IMR-90 (cell line): ENCODE measurements at regions not wholly inside any gene's neighbourhood (a gene's known extent, or its start where the extent isn't known, plus 50 kb on each side); places are given as distances from the start of the nearest gene placed in this dataset.

Experiments used
- ATAC-seq: fragments of 200-7000 bp; cut with Tn5 transposase; 2 replicates; pipeline ENCODE4 v1.9.1; 2020; ENCODE audit warnings: low read depth, mild to moderate bottlenecking, moderate library complexity
- BruUV-seq: library from RNA; stranded (reverse); fragments of 400-500 nt; replicated peaks from 2 replicates; lab custom pipeline; 2021; lab: Mats Ljungman, UMichigan
- CTCF ChIA-PET: fragments of 300-600 bp; formaldehyde crosslinking; extraction: SDS; loops from one replicate; lab custom pipeline; 2021; ENCODE audit warnings: antibody characterized with exemption; lab: Yijun Ruan, JAX
- POLR2A ChIA-PET: fragments of 300-600 bp; sonication (Branson Sonifier 250); formaldehyde crosslinking; loops from one replicate; lab custom pipeline; 2022; ENCODE audit warnings: antibody characterized with exemption; ENCODE audit not compliant: unreplicated experiment; lab: Charles Lee
- DNase-seq: peaks from one replicate; pipeline ENCODE4 v3.0.0; 2013
- H2AFZ ChIP-seq: replicated peaks from 2 replicates; pipeline ENCODE3; 2013; ENCODE audit warnings: low read length, mild to moderate bottlenecking; ENCODE audit not compliant: poor library complexity
- H2AK5ac ChIP-seq: 2 replicates; pipeline ENCODE4 v1.6.1; 2013; ENCODE audit warnings: low read depth, low read length, inconsistent platforms
- H2AK9ac ChIP-seq: replicated peaks from 2 replicates; pipeline ENCODE3; 2013; ENCODE audit warnings: mild to moderate bottlenecking, low read depth, low read length, moderate library complexity; ENCODE audit not compliant: poor library complexity
- H2BK120ac ChIP-seq: 2 replicates; pipeline ENCODE4 v1.6.1; 2013; ENCODE audit warnings: low read depth, low read length, inconsistent platforms
- H2BK15ac ChIP-seq: 3 replicates; pipeline ENCODE4 v1.6.1; 2013; ENCODE audit warnings: low read depth, low read length, inconsistent platforms
- H2BK20ac ChIP-seq: 2 replicates; pipeline ENCODE4 v1.6.1; 2013; ENCODE audit warnings: low read depth, mild to moderate bottlenecking, inconsistent platforms, low read length, moderate library complexity
- H2BK5ac ChIP-seq: 2 replicates; pipeline ENCODE4 v1.6.1; 2013; ENCODE audit warnings: mild to moderate bottlenecking, low read depth, low read length, inconsistent platforms; ENCODE audit not compliant: poor library complexity, severe bottlenecking
- H3K14ac ChIP-seq: replicated peaks from 2 replicates; pipeline ENCODE4 v1.6.1; 2013; ENCODE audit warnings: low read depth, low read length, inconsistent platforms
- H3K18ac ChIP-seq: 2 replicates; pipeline ENCODE4 v1.6.1; 2013; ENCODE audit warnings: low read depth, low read length, control low read depth
- H3K23ac ChIP-seq: 2 replicates; pipeline ENCODE4 v1.6.1; 2013; ENCODE audit warnings: low read depth, low read length, inconsistent platforms
- H3K27ac ChIP-seq: 2 replicates; pipeline ENCODE4 v1.5.1; 2013; ENCODE audit warnings: mild to moderate bottlenecking, control low read depth, low read length; ENCODE audit not compliant: insufficient read depth
- H3K27me3 ChIP-seq: 2 replicates; pipeline ENCODE4 v1.6.1; 2013; ENCODE audit warnings: low read length; ENCODE audit not compliant: control insufficient read depth, insufficient read depth
- H3K36me3 ChIP-seq: 2 replicates; pipeline ENCODE4 v1.6.1; 2013; ENCODE audit warnings: low read length, mixed read lengths; ENCODE audit not compliant: control insufficient read depth, insufficient read depth
- H3K4ac ChIP-seq: 2 replicates; pipeline ENCODE4 v1.6.1; 2013; ENCODE audit warnings: low read depth, low read length, inconsistent platforms
- H3K4me1 ChIP-seq: 2 replicates; pipeline ENCODE4 v1.6.1; 2013; ENCODE audit warnings: low read length, mixed read lengths; ENCODE audit not compliant: control insufficient read depth, insufficient read depth
- H3K4me2 ChIP-seq: 2 replicates; pipeline ENCODE4 v1.6.1; 2013; ENCODE audit warnings: low read depth, mild to moderate bottlenecking, control low read depth, low read length, moderate library complexity
- H3K4me3 ChIP-seq: 2 replicates; pipeline ENCODE4 v1.5.1; 2013; ENCODE audit warnings: low read depth, mild to moderate bottlenecking, control low read depth, low read length, moderate library complexity; ENCODE audit not compliant: insufficient read depth
- H3K56ac ChIP-seq: 2 replicates; pipeline ENCODE4 v1.6.1; 2013; ENCODE audit warnings: low read length, inconsistent platforms; ENCODE audit not compliant: insufficient read depth; ENCODE audit errors: extremely low read depth
- H3K79me1 ChIP-seq, 2 experiments: 2 replicates each; pipeline ENCODE4 v1.6.1; 2013; ENCODE audit warnings: low read length in 2 of 2, inconsistent platforms in 1 of 2, low read depth in 1 of 2
- H3K9ac ChIP-seq: 2 replicates; pipeline ENCODE4 v1.6.1; 2013; ENCODE audit warnings: low read depth, low read length, control low read depth
- H3K9me1 ChIP-seq: 2 replicates; pipeline ENCODE4 v1.6.1; 2013; ENCODE audit warnings: low read length, inconsistent platforms; ENCODE audit not compliant: insufficient read depth
- H3K9me3 ChIP-seq: 2 replicates; pipeline ENCODE4 v1.6.1; 2013; ENCODE audit warnings: low read length; ENCODE audit not compliant: control insufficient read depth, insufficient read depth
- H4K20me1 ChIP-seq: 2 replicates; pipeline ENCODE4 v1.6.1; 2013; ENCODE audit warnings: low read length, inconsistent platforms; ENCODE audit not compliant: insufficient read depth
- H4K5ac ChIP-seq: 2 replicates; pipeline ENCODE4 v1.6.1; 2013; ENCODE audit warnings: mild to moderate bottlenecking, low read depth, low read length, control low read depth
- H4K8ac ChIP-seq, 2 experiments: 2 replicates each; pipeline ENCODE4 v1.6.1; 2013; ENCODE audit warnings: low read depth in 2 of 2, low read length in 2 of 2, control low read depth in 1 of 2, inconsistent platforms in 1 of 2
- H4K91ac ChIP-seq: 2 replicates; pipeline ENCODE4 v1.6.1; 2013; ENCODE audit warnings: low read depth, low read length, inconsistent platforms; ENCODE audit not compliant: insufficient read depth
- BHLHE40 ChIP-seq: fragments of 150-350 bp; IDR thresholded peaks from 2 replicates; pipeline ENCODE4 v1.6.1; 2016; ENCODE audit warnings: mild to moderate bottlenecking, low read depth, low read length
- CEBPB ChIP-seq: IDR thresholded peaks from 2 replicates; pipeline ENCODE4 v1.6.1; 2012; ENCODE audit warnings: low read depth, low read length, improper control_type of control experiment
- CHD1 ChIP-seq: IDR thresholded peaks from 2 replicates; pipeline ENCODE4 v1.6.1; 2012; ENCODE audit warnings: low read depth, low read length, improper control_type of control experiment
- ELK1 ChIP-seq: fragments of 150-350 bp; IDR thresholded peaks from 2 replicates; pipeline ENCODE4 v1.6.1; 2016; ENCODE audit warnings: low read depth, mild to moderate bottlenecking, low read length, moderate library complexity, borderline replicate concordance
- FOS ChIP-seq: fragments of 150-350 bp; IDR thresholded peaks from 2 replicates; pipeline ENCODE4 v1.6.1; 2016; ENCODE audit warnings: low read depth, low read length
- MAFK ChIP-seq: IDR thresholded peaks from 2 replicates; pipeline ENCODE4 v1.6.1; 2012; ENCODE audit warnings: low read depth, low read length, improper control_type of control experiment
- MAZ ChIP-seq: IDR thresholded peaks from 2 replicates; pipeline ENCODE4 v1.6.1; 2012; ENCODE audit warnings: low read depth, mild to moderate bottlenecking, low read length, improper control_type of control experiment, moderate library complexity, borderline replicate concordance
- MXI1 ChIP-seq: IDR thresholded peaks from 2 replicates; pipeline ENCODE4 v1.6.1; 2012; ENCODE audit warnings: low read depth, mild to moderate bottlenecking, low read length, moderate library complexity, borderline replicate concordance
- NFE2L2 ChIP-seq: fragments of 150-350 bp; IDR thresholded peaks from 2 replicates; pipeline ENCODE4 v1.6.1; 2016; ENCODE audit warnings: low read depth, mild to moderate bottlenecking, low read length
- POLR2A ChIP-seq: IDR thresholded peaks from 2 replicates; pipeline ENCODE4 v1.6.1; 2012; ENCODE audit warnings: mild to moderate bottlenecking, low read depth, low read length
- RAD21 ChIP-seq: IDR thresholded peaks from 2 replicates; pipeline ENCODE4 v1.6.1; 2012; ENCODE audit warnings: low read length, improper control_type of control experiment
- RCOR1 ChIP-seq: IDR thresholded peaks from 2 replicates; pipeline ENCODE4 v1.6.1; 2012; ENCODE audit warnings: mild to moderate bottlenecking, low read length, improper control_type of control experiment; ENCODE audit not compliant: insufficient replicate concordance
- RFX5 ChIP-seq: IDR thresholded peaks from 2 replicates; pipeline ENCODE4 v1.8.0; 2012; ENCODE audit warnings: low read depth, mild to moderate bottlenecking, low read length, moderate library complexity
- SMC3 ChIP-seq: fragments of 150-350 bp; IDR thresholded peaks from 2 replicates; pipeline ENCODE4 v1.6.1; 2016; ENCODE audit warnings: low read depth, mild to moderate bottlenecking, antibody characterized with exemption, low read length, moderate library complexity
- WGBS, 2 experiments: methylation state at CpG; one replicate each; pipeline versions ENCODE4 v1.1.5 to v1.1.7; 2013; ENCODE audit warnings: missing lambda C conversion rate in 2 of 2; ENCODE audit not compliant: insufficient read length in 1 of 2; ENCODE audit errors: extremely low coverage in 2 of 2; 5-methylcytosine and 5-hydroxymethylcytosine counted together
- dilution Hi-C: fragments of 300-500 bp; cut with HindIII; formaldehyde crosslinking; loops from one replicate; pipeline ENCODE4 v1.14.3; 2018; ENCODE audit warnings: low sequenced_read_pairs; ENCODE audit not compliant: unreplicated experiment
- in situ Hi-C: fragments of 300-500 bp; cut with MboI; formaldehyde crosslinking; loops from 3 replicates; pipeline ENCODE4 v1.14.3; 2019; ENCODE audit warnings: low sequenced_read_pairs, inconsistent platforms, mixed read lengths
- intact Hi-C: fragments of 100-400 bp; cut with micrococcal nuclease; formaldehyde crosslinking; loops from 2 replicates; pipeline ENCODE4 v1.10.0; 2022
- TF ChIP-seq, protein P1 (sequence below): fragments of 150-350 bp; IDR thresholded peaks from 2 replicates; pipeline ENCODE4 v1.6.1; 2017; ENCODE audit warnings: mild to moderate bottlenecking, antibody characterized with exemption, low read length, low read depth
- TF ChIP-seq, protein P2 (sequence below): conservative IDR thresholded peaks from 2 replicates; pipeline ENCODE4 v1.5.1; 2012; ENCODE audit warnings: mild to moderate bottlenecking, low read depth, low read length, improper control_type of control experiment

DNA sequence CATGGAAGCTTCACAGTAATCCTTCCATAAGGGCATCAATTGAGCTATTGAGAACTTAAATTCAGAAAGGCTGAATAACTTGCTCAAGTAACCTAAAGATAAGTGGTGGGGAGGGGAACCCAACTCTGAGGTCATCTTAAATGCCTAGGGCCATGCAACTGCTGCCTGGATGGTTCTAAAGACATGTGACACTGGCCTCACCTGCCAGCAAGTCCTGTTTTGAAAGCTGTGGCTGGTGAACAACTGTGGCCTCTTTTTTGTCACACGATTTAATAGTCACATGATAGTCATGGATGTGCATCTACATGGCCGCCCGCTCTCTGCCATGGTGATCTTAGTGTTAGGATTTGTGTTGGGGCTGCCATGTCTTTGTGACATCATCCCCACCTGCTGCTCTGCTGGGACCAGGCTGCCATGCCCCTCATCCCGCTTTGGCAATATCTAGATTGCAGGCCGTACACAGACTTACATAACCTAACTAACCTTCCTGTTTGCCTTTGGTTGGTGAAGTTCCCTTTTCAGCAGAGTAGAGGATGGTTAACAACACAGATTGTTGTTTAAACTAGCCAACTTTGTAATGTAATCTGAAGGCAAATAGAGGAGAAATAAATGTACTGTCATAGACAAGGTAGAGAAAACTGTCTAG is 177.9 kb upstream of the SH3BP4 start:
- no peaks in the 10 kb centered on the region for H4K20me1 ChIP-seq
- no peak for TF ChIP-seq BHLHE40
- no peak for TF ChIP-seq SMC3
- no peak for TF ChIP-seq POLR2A
- no peak for TF ChIP-seq CHD1
- TF ChIP-seq RCOR1 = no peak
- TF ChIP-seq, protein P1, sequence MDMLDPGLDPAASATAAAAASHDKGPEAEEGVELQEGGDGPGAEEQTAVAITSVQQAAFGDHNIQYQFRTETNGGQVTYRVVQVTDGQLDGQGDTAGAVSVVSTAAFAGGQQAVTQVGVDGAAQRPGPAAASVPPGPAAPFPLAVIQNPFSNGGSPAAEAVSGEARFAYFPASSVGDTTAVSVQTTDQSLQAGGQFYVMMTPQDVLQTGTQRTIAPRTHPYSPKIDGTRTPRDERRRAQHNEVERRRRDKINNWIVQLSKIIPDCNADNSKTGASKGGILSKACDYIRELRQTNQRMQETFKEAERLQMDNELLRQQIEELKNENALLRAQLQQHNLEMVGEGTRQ = no peak
- TF ChIP-seq ELK1 = no peak
- no peak for TF ChIP-seq FOS
- TF ChIP-seq CEBPB = no peak
- no peak for TF ChIP-seq MAFK
- TF ChIP-seq MXI1 = no peak
- no peak for TF ChIP-seq NFE2L2
- no peak for TF ChIP-seq RAD21
- TF ChIP-seq, protein P2, sequence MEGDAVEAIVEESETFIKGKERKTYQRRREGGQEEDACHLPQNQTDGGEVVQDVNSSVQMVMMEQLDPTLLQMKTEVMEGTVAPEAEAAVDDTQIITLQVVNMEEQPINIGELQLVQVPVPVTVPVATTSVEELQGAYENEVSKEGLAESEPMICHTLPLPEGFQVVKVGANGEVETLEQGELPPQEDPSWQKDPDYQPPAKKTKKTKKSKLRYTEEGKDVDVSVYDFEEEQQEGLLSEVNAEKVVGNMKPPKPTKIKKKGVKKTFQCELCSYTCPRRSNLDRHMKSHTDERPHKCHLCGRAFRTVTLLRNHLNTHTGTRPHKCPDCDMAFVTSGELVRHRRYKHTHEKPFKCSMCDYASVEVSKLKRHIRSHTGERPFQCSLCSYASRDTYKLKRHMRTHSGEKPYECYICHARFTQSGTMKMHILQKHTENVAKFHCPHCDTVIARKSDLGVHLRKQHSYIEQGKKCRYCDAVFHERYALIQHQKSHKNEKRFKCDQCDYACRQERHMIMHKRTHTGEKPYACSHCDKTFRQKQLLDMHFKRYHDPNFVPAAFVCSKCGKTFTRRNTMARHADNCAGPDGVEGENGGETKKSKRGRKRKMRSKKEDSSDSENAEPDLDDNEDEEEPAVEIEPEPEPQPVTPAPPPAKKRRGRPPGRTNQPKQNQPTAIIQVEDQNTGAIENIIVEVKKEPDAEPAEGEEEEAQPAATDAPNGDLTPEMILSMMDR = no peak
- no peak for TF ChIP-seq RFX5
- no peak for TF ChIP-seq MAZ
- H2AK9ac ChIP-seq = no peak overlapping the region
- H3K23ac ChIP-seq = no peak overlapping the region
- DNase-seq (no peak), ATAC-seq (no peak)
- H2AFZ ChIP-seq = no peak overlapping the region
- H3K27ac ChIP-seq = no peak overlapping the region
- no peak overlapping the region for H3K56ac ChIP-seq
- H3K4me3 ChIP-seq = no peak overlapping the region
- H3K4ac ChIP-seq = no peak overlapping the region
- H3K27me3 ChIP-seq = no peaks in the 10 kb centered on the region
- ChIA-PET POLR2A (no interaction called here), CTCF (no interaction called here)
- dilution Hi-C loops = no loop called here
- no peak overlapping the region for H3K14ac ChIP-seq
- WGBS, 2 experiments = no CpG with 5 or more reads among the region's 5 CpGs
- no peaks in the 10 kb centered on the region for H3K36me3 ChIP-seq
- no peaks in the 10 kb centered on the region for H3K79me1 ChIP-seq
- no peak overlapping the region for H2BK15ac ChIP-seq
- H3K4me2 ChIP-seq = no peak overlapping the region
- no peak overlapping the region for H4K8ac ChIP-seq
- no peaks in the 10 kb centered on the region for H3K9me3 ChIP-seq
- no peak overlapping the region for H4K5ac ChIP-seq
- no peak overlapping the region for H2BK5ac ChIP-seq
- no peak overlapping the region for H3K18ac ChIP-seq
- H3K9me1 ChIP-seq = peaks cover 7% of the 10 kb centered on the region
- H2BK120ac ChIP-seq = no peak overlapping the region
- H4K91ac ChIP-seq = no peak overlapping the region
- no TSS peak for BruUV-seq
- intact Hi-C loops = loop anchor here (2.0 to 5.0 kb wide), 2 partner anchors 21 to 98 kb away; no protein-coding TSS in a partner anchor
- in situ Hi-C loops = no loop called here
- no peak overlapping the region for H2BK20ac ChIP-seq
- no peak overlapping the region for H3K9ac ChIP-seq
- 0 out of 2 replicates have a peak overlapping the region, but pooled peaks have one; percentile 53 for H2AK5ac ChIP-seq
- H3K4me1 ChIP-seq = peaks cover 24% of the 10 kb centered on the region
